ENCODE measurements at regions not wholly inside any gene's neighbourhood (a gene's known extent, or its start where the extent isn't known, plus 50 kb on each side); places are given as distances from the start of the nearest gene placed in this dataset.

DNA sequence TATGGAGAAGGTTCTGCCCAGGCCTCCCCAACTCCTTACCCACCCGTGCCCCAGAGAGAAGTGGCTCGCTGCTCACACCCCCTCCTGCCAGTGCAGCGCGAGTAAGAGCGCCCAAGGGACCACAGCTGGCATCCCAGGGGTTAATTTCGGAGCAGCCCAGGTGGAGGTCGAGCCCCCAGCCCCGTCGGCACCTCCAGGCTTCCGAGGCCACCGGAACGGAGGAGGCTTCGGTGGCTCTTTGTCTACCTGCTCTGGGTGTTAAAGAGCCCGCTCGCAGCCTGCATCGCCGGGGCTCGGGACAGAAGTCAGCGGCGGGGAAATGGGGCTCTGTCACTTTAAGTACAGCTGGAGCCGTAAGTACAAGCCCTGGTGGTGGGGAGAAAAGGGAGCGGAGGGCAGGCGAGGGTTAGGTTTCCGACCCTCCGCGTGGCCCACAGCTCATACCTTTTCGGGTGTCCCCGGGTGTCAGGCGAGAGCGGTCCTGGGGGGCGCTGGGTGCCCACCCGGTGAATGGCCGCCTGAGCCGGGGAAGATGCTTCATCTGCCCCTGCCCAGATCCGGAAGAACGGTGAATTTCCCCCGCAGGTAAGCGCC is 89.4 kb upstream of the IPO9 start:
- TF ChIP-seq CTCF (IDR thresholded peaks at IDR 0.05) (no peak), EZH2 (IDR thresholded peaks at IDR 0.05; ENCODE audit: borderline replicate concordance, insufficient read depth, low read depth, low read length, poor library complexity, severe bottlenecking) (no peak)

Data from B cell (primary cell).